HepG2 (cell line): ENCODE measurements at regions not wholly inside any gene's neighbourhood (a gene's known extent, or its start where the extent isn't known, plus 50 kb on each side); places are given as distances from the start of the nearest gene placed in this dataset.

Source experiments
- ATAC-seq: fragments of 200-7000 bp; cut with Tn5 transposase; 3 replicates; pipeline ENCODE4 v1.9.1; 2020; ENCODE audit warnings: mild to moderate bottlenecking, moderate library complexity
- BruUV-seq: library from RNA; stranded (reverse); fragments of 400-500 nt; replicated peaks from 2 replicates; lab custom pipeline; 2021; lab: Mats Ljungman, UMichigan
- CTCF ChIA-PET: fragments of 300-600 bp; formaldehyde crosslinking; extraction: SDS; loops from one replicate; lab custom pipeline; 2021; ENCODE audit warnings: low total read pairs, inconsistent platforms, low intra/inter-chr PET ratio; lab: Yijun Ruan, JAX
- POLR2A ChIA-PET: fragments of 350-600 bp; sonication (Branson Sonifier 250); formaldehyde crosslinking; loops from one replicate; lab custom pipeline; 2020; ENCODE audit warnings: antibody characterized with exemption, inconsistent platforms; lab: Yijun Ruan, JAX
- DNase-seq: peaks from one replicate; pipeline ENCODE4 v3.0.0-alpha.2; 2015; ENCODE audit warnings: low spot score
- FAIRE-seq: peaks from 3 replicates; lab custom pipeline; 2011; peaks lifted over from hg19 to GRCh38; lab: Jason Lieb, UNC
- H2AFZ ChIP-seq: one replicate; pipeline ENCODE4 v1.6.1; 2011; ENCODE audit warnings: low read length, inconsistent platforms
- H3K27ac ChIP-seq: fragments of 300-600 bp; 3 replicates; pipeline ENCODE4 v1.8.0; 2011; ENCODE audit warnings: mixed run types, mild to moderate bottlenecking, mixed read lengths, low read length, inconsistent platforms; ENCODE audit not compliant: insufficient read depth; ENCODE audit errors: extremely low read length
- H3K27me3 ChIP-seq, 2 experiments: fragments of 200-600 bp in 1 of 2; 2 replicates in 1 of 2; 3 replicates in 1 of 2; pipeline versions ENCODE4 v1.6.0 to v1.8.0; 2011; ENCODE audit warnings: low read length in 2 of 2, mild to moderate bottlenecking in 2 of 2, moderate library complexity in 2 of 2, inconsistent platforms in 1 of 2; ENCODE audit not compliant: insufficient read depth in 2 of 2, control insufficient read depth in 1 of 2
- H3K36me3 ChIP-seq, 2 experiments: fragments of 200-600 bp in 1 of 2; replicated peaks in 1 of 2; 2 replicates in 1 of 2; 3 replicates in 1 of 2; pipeline versions ENCODE4 v1.5.1 to v1.8.0; 2011; ENCODE audit warnings: low read length in 2 of 2, inconsistent platforms in 1 of 2; ENCODE audit not compliant: insufficient read depth in 2 of 2, control insufficient read depth in 1 of 2
- H3K4me1 ChIP-seq: 2 replicates; pipeline ENCODE4 v1.5.1; 2012; ENCODE audit warnings: low read length, inconsistent platforms; ENCODE audit not compliant: insufficient read depth
- H3K4me2 ChIP-seq: 2 replicates; pipeline ENCODE4 v1.6.0; 2011; ENCODE audit warnings: low read depth, low read length, inconsistent platforms
- H3K4me3 ChIP-seq, 3 experiments: fragments of 200-600 bp in 1 of 3; sonication (generic), shearing (Covaris generic) in 1 of 3; replicated peaks in 1 of 3; 2 replicates each; pipeline ENCODE4 v1.5.1; 2011 to 2016; ENCODE audit warnings: low read length in 3 of 3, inconsistent platforms in 2 of 3, low read depth in 2 of 3, mild to moderate bottlenecking in 2 of 3, control low read depth in 1 of 3, mixed read lengths in 1 of 3; ENCODE audit not compliant: insufficient read depth in 1 of 3
- H3K79me2 ChIP-seq: one replicate; pipeline ENCODE4 v1.6.1; 2011; ENCODE audit warnings: low read length, inconsistent platforms; ENCODE audit not compliant: insufficient read depth
- H3K9ac ChIP-seq: 2 replicates; pipeline ENCODE4 v1.6.0; 2011; ENCODE audit warnings: mild to moderate bottlenecking, low read depth, low read length, inconsistent platforms; ENCODE audit not compliant: insufficient read depth
- H3K9me3 ChIP-seq: 2 replicates; pipeline ENCODE4 v1.5.1; 2012; ENCODE audit warnings: mild to moderate bottlenecking, low read length
- H4K20me1 ChIP-seq: 2 replicates; pipeline ENCODE4 v1.6.0; 2011; ENCODE audit warnings: inconsistent platforms, mild to moderate bottlenecking, low read length, moderate library complexity; ENCODE audit not compliant: insufficient read depth
- AKNA ChIP-seq: sonication (generic); formaldehyde crosslinking; IDR thresholded peaks from 2 replicates; pipeline ENCODE4 v1.4.0; 2020; ENCODE audit warnings: missing genetic modification reagents, borderline replicate concordance
- CENPT ChIP-seq: sonication (generic); formaldehyde crosslinking; IDR thresholded peaks from 2 replicates; pipeline ENCODE4 v1.8.0; 2022; ENCODE audit warnings: low read depth, mild to moderate bottlenecking, moderate library complexity, missing genetic modification reagents
- FLYWCH1 ChIP-seq: sonication (generic); formaldehyde crosslinking; IDR thresholded peaks from 2 replicates; pipeline ENCODE4 v1.8.1; 2023; ENCODE audit warnings: mild to moderate bottlenecking, missing genetic modification reagents
- FOXA1 ChIP-seq, 2 experiments: fragments of 450-650 bp in 1 of 2; sonication (generic) in 1 of 2; formaldehyde crosslinking in 1 of 2; IDR thresholded peaks; 2 replicates each; pipeline versions ENCODE4 v1.4.0 to v1.6.1; 2016 to 2020; ENCODE audit warnings: missing genetic modification reagents in 1 of 2
- KDM2A ChIP-seq: sonication (generic); formaldehyde crosslinking; IDR thresholded peaks from 2 replicates; pipeline ENCODE4 v1.4.0; 2020; ENCODE audit warnings: low read depth, missing genetic modification reagents, borderline replicate concordance
- KDM4B ChIP-seq: sonication (generic); formaldehyde crosslinking; IDR thresholded peaks from 2 replicates; pipeline ENCODE4 v1.4.0; 2020; ENCODE audit warnings: missing genetic modification reagents
- MTA3 ChIP-seq: sonication (generic); formaldehyde crosslinking; IDR thresholded peaks from 2 replicates; pipeline ENCODE4 v1.4.0; 2020; ENCODE audit warnings: missing genetic modification reagents
- PITX1 ChIP-seq: sonication (generic); formaldehyde crosslinking; IDR thresholded peaks from 2 replicates; pipeline ENCODE4 v1.5.1; 2020; ENCODE audit warnings: mild to moderate bottlenecking, missing genetic modification reagents
- SMAD9 ChIP-seq: sonication (generic); formaldehyde crosslinking; IDR thresholded peaks from 2 replicates; pipeline ENCODE4 v1.5.1; 2020; ENCODE audit warnings: mild to moderate bottlenecking, missing genetic modification reagents
- ZNF205 ChIP-seq: IDR thresholded peaks from 2 replicates; pipeline ENCODE4 v1.6.1; 2018; ENCODE audit warnings: missing biosample characterization, missing genetic modification reagents
- ZNF646 ChIP-seq: sonication (generic); formaldehyde crosslinking; IDR thresholded peaks from 2 replicates; pipeline ENCODE4 v1.9.0; 2021; ENCODE audit warnings: mild to moderate bottlenecking, missing genetic modification reagents
- ZNF674 ChIP-seq: sonication (generic); formaldehyde crosslinking; IDR thresholded peaks from 2 replicates; pipeline ENCODE4 v1.5.0; 2020; ENCODE audit warnings: low read depth, mild to moderate bottlenecking, missing genetic modification reagents
- WGBS: methylation state at CpG from one replicate; pipeline ENCODE4 v1.1.6; 2017; ENCODE audit warnings: low lambda C conversion rate; 5-methylcytosine and 5-hydroxymethylcytosine counted together
- in situ Hi-C: cut with HindIII; loops from 2 replicates; pipeline ENCODE4 v1.10.0; 2017; ENCODE audit warnings: low pct_unique_long_range_greater_than_20kb; ENCODE audit not compliant: extremely low pct_ligation_motif_present
- intact Hi-C: fragments of 100-400 bp; cut with micrococcal nuclease; formaldehyde crosslinking; loops from one replicate; pipeline ENCODE4 v1.10.0; 2022; ENCODE audit not compliant: unreplicated experiment

GRCh38 chr2:150023044-150023443 lies 435.5 kb upstream of the MMADHC start (continued):
- TF ChIP-seq KDM2A (CRISPR knock-in tag) (no peak), ZNF205 (CRISPR knock-in tag) (no peak), FLYWCH1 (no peak)

GRCh38 chr2:150020937-150021673 lies 433.5 kb upstream of the MMADHC start:
- WGBS: 10% methylated on average over 5 of the region's 5 CpGs
- H3K9me3 ChIP-seq: peaks cover 1% of the 10 kb centered on the region; the same call in 1 of the 2 replicates
- H3K4me2 ChIP-seq: no peak overlapping the region
- H3K27me3 ChIP-seq: no peaks in the 10 kb centered on the region
- no peak overlapping the region for H3K4me3 ChIP-seq
- no peaks in the 10 kb centered on the region for H4K20me1 ChIP-seq
- no TSS peak for BruUV-seq
- no peaks in the 10 kb centered on the region for H3K79me2 ChIP-seq
- no peak for FAIRE-seq
- H3K4me1 ChIP-seq: no peaks in the 10 kb centered on the region
- H3K9ac ChIP-seq: no peak overlapping the region
- CTCF ChIA-PET: no interaction called here
- POLR2A ChIA-PET: no interaction called here
- in situ Hi-C loops (no loop called here), intact Hi-C loops (no loop called here)
- no peak overlapping the region for H3K27ac ChIP-seq
- no peak for DNase-seq
- no peak for ATAC-seq
- H2AFZ ChIP-seq: no peak overlapping the region
- no peaks in the 10 kb centered on the region for H3K36me3 ChIP-seq
- TF ChIP-seq SMAD9 (no peak), PITX1 (CRISPR knock-in tag) (no peak), MTA3 (CRISPR knock-in tag) (no peak), CENPT (CRISPR knock-in tag) (no peak), FOXA1 (IDR thresholded peaks at IDR 0.05) (no peak), FOXA1 (CRISPR knock-in tag; IDR thresholded peaks at IDR 0.05) (no peak), ZNF674 (CRISPR knock-in tag) (no peak), AKNA (no peak), ZNF646 (CRISPR knock-in tag) (no peak), KDM4B (CRISPR knock-in tag) (no peak)
